ENCODE measurements at regions not wholly inside any gene's neighbourhood (a gene's known extent, or its start where the extent isn't known, plus 50 kb on each side); places are given as distances from the start of the nearest gene placed in this dataset.

DNA sequence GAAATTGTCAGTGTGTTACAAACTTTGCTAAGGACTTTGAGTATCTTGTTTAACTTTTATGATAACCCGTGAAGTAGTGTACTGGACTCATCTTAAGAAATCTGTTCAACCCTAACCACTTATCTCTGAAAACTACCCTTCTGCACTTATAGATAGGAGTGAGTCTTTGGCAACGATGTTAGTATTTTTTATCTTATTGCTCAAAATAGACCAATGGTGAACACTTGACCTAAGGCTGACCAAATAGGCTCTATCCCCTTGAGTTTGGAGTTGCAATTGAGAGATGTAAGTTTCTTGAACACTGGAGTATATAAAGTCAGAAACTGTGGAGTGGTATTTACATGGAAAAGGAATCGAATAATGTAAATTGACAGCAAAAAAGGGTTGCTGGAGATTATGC lies 786.1 kb downstream of the TMTC2 start:
- TF ChIP-seq, protein P1, sequence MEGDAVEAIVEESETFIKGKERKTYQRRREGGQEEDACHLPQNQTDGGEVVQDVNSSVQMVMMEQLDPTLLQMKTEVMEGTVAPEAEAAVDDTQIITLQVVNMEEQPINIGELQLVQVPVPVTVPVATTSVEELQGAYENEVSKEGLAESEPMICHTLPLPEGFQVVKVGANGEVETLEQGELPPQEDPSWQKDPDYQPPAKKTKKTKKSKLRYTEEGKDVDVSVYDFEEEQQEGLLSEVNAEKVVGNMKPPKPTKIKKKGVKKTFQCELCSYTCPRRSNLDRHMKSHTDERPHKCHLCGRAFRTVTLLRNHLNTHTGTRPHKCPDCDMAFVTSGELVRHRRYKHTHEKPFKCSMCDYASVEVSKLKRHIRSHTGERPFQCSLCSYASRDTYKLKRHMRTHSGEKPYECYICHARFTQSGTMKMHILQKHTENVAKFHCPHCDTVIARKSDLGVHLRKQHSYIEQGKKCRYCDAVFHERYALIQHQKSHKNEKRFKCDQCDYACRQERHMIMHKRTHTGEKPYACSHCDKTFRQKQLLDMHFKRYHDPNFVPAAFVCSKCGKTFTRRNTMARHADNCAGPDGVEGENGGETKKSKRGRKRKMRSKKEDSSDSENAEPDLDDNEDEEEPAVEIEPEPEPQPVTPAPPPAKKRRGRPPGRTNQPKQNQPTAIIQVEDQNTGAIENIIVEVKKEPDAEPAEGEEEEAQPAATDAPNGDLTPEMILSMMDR (IDR thresholded peaks at IDR 0.05) = no peak
- POLR2A ChIA-PET = no interaction called here
- H3K27me3 Mint-ChIP-seq = no peaks in the 10 kb centered on the region
- H3K9me3 Mint-ChIP-seq = no peaks in the 10 kb centered on the region
- H3K4me3 Mint-ChIP-seq = no peak overlapping the region
- DNase-seq (no peak), ATAC-seq (no peak)
- H3K36me3 Mint-ChIP-seq (ENCODE audit: low read depth) = no peaks in the 10 kb centered on the region
- no peak overlapping the region for H3K27ac Mint-ChIP-seq
- CTCF ChIA-PET = no interaction called here
- intact Hi-C loops (cut with micrococcal nuclease) = no loop called here
- H3K4me1 Mint-ChIP-seq (ENCODE audit: low read depth) = no peaks in the 10 kb centered on the region

- no peak overlapping the region for H3K4me3 Mint-ChIP-seq
- DNase-seq (no peak), ATAC-seq (no peak)
- no peaks in the 10 kb centered on the region for H3K4me1 Mint-ChIP-seq (ENCODE audit: low read depth)
- no peak overlapping the region for H3K27ac Mint-ChIP-seq
- POLR2A ChIA-PET = no interaction called here
- TF ChIP-seq, protein P1 (IDR thresholded peaks at IDR 0.05) = no peak
- no peaks in the 10 kb centered on the region for H3K36me3 Mint-ChIP-seq (ENCODE audit: low read depth)
- CTCF ChIA-PET = no interaction called here
- no peaks in the 10 kb centered on the region for H3K27me3 Mint-ChIP-seq
- intact Hi-C loops (cut with micrococcal nuclease) = no loop called here
- no peaks in the 10 kb centered on the region for H3K9me3 Mint-ChIP-seq
Observed at GRCh38 chr12:83472350-83472749, 785.6 kb downstream of the TMTC2 start.

DNA sequence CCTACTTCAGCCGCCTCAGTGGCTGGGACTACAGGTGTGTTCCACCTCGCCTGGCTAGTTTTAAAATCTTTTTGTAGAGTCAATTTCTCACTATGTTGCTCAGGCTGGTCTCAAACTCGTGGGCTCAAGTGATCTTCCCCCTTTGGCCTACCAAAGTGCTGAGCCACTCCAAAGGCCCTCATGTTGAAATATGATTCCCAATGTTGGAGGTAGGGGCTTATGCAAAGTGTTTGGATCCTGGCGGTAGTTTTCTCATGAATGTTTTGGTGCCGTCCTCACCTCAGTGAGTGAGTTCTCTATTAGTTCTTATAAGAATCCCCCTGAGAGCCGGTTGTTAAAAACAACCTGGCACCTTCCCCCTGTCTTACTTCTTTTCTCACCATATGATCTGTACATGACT lies 784.6 kb downstream of the TMTC2 start:
- TF ChIP-seq, protein P1 (IDR thresholded peaks at IDR 0.05) = no peak
- CTCF ChIA-PET = no interaction called here
- DNase-seq = no peak
- Mint-ChIP-seq H3K27ac (no peak overlapping the region), H3K36me3 (ENCODE audit: low read depth) (no peaks in the 10 kb centered on the region), H3K4me1 (ENCODE audit: low read depth) (no peaks in the 10 kb centered on the region), H3K27me3 (no peaks in the 10 kb centered on the region), H3K4me3 (no peak overlapping the region), H3K9me3 (no peaks in the 10 kb centered on the region)
- ATAC-seq = no peak
- intact Hi-C loops (cut with micrococcal nuclease) = no loop called here
- POLR2A ChIA-PET = no interaction called here

GRCh38 chr12:83470749-83471148 lies 784.0 kb downstream of the TMTC2 start:
- TF ChIP-seq, protein P1 (IDR thresholded peaks at IDR 0.05) = no peak
- DNase-seq = no peak
- H3K27ac Mint-ChIP-seq = no peak overlapping the region
- no peaks in the 10 kb centered on the region for H3K9me3 Mint-ChIP-seq
- no peaks in the 10 kb centered on the region for H3K36me3 Mint-ChIP-seq (ENCODE audit: low read depth)
- ChIA-PET CTCF (no interaction called here), POLR2A (no interaction called here)
- no peaks in the 10 kb centered on the region for H3K4me1 Mint-ChIP-seq (ENCODE audit: low read depth)
- intact Hi-C loops (cut with micrococcal nuclease) = no loop called here
- no peak for ATAC-seq
- H3K27me3 Mint-ChIP-seq = no peaks in the 10 kb centered on the region
- no peak overlapping the region for H3K4me3 Mint-ChIP-seq

DNA sequence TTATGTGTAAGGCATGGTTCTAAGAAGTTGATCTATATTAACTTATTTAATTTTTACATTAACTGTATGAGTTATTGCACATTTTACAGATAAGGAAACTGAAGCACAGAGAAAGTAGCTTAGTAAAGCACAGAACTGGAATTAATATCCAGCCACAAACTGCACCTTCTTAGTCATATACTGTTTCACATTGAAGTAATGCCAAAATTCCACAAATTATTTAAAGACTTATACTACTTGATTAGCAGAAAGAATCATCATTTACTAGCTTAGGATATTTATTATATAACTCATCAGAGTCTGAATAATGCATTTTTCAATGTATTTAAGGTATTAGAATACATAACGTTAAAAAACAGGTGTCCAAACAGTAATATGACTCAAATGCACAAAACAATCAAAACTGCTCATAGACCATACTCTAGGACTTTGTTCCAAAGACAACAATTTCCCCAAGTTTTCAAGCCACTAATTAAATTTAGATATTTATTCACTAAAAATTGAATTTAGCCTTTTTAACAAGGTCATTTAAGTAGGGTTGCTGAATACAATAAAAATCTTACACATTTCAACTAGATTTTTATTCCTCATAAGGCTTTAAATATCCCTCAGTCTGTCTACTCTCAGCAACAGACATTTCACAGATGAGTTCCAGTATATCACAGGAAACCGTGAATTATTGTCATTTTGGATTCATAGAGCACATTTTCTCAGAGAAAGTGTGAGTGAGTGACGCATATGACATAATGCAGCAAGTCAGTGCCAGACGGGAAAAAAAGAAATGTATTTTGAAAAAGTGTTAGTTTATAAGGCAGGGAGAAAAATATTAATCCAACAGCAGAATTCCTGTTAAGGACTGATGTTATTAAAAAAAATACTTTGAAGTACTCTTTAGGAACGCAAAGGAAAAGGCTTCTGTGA lies 782.5 kb downstream of the TMTC2 start:
- H3K27me3 Mint-ChIP-seq = no peaks in the 10 kb centered on the region
- no peak overlapping the region for H3K27ac Mint-ChIP-seq
- TF ChIP-seq, protein P1 (IDR thresholded peaks at IDR 0.05) = no peak
- POLR2A ChIA-PET = no interaction called here
- H3K36me3 Mint-ChIP-seq (ENCODE audit: low read depth) = no peaks in the 10 kb centered on the region
- ATAC-seq (no peak), DNase-seq (no peak)
- intact Hi-C loops (cut with micrococcal nuclease) = no loop called here
- H3K9me3 Mint-ChIP-seq = no peaks in the 10 kb centered on the region
- no peak overlapping the region for H3K4me3 Mint-ChIP-seq
- CTCF ChIA-PET = no interaction called here
- H3K4me1 Mint-ChIP-seq (ENCODE audit: low read depth) = no peaks in the 10 kb centered on the region

Measured in activated CD8-positive, alpha-beta T cell treated with anti-CD3 and anti-CD28 coated beads for 36 hours (primary cell).